IPS-NIHi11 (cell line): ENCODE measurements at regions not wholly inside any gene's neighbourhood (a gene's known extent, or its start where the extent isn't known, plus 50 kb on each side); places are given as distances from the start of the nearest gene placed in this dataset.
A peak's percentile ranks its signal among the peaks of the same experiment; 100 is the strongest.

Experiments
- DNase-seq: peaks from one replicate; pipeline ENCODE4 v3.0.0; 2012; ENCODE audit warnings: mixed read lengths, low spot score

DNA sequence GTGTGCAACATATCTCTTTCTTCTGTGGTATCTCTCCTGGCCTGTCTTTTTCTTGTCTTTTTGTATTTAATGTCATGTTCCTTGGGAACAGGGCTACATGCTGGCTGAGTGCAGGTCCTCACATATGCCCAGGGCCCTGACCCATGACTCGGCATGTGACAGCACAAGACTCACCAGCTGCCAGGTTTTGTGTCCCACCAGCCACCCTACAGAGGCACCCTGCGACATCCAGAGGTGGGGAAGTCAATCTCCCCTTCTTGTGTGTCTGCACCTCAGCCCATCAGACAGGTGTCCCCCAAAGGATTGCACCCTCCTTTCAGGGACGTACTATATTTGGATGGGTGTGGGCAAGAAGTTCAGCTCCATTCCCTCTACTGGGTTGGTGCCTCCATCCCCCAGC lies 576.3 kb downstream of the RNF144B start:
- DNase-seq, result no peak

DNA sequence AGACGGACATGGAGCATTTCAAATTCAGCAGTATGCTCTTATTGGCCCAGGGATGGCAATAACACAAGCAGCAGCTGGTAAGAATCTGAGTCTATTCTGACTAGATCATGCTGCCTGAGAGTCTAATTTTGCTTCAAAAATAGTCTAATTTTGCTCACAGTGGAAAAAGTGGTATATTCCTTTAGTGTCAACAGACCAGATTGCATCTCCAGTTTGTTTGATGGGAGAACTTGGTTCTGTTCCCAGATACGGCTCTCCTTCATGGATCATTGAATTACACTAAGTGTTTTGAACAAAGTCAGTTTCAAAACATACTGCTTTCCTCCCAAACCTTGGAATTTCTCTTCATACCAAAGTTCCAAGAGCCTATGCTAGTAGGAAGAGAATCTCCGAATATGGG lies 586.1 kb downstream of the RNF144B start:
- no peak for DNase-seq

DNA sequence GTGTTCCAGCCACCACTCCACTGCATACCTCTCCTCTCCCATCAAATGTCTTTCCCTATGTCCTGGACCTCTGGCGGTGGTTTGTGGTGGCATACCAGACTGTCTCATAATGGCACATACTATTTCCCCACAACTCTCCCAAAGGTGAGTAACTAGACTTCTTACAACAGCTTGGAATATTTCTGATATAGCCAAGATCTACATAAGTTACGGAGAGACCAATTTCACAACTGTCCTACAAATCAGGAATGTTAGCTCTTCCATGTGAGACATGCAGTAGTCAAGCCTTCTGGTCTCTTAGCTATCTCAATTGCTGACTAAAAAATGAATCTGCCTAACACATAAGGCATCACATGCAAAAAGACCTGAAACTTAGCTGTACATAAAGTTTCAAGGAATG lies 588.9 kb downstream of the RNF144B start:
- DNase-seq, result no peak

GRCh38 chr6:18976966-18977365 lies 589.8 kb downstream of the RNF144B start:
- no peak for DNase-seq

DNA sequence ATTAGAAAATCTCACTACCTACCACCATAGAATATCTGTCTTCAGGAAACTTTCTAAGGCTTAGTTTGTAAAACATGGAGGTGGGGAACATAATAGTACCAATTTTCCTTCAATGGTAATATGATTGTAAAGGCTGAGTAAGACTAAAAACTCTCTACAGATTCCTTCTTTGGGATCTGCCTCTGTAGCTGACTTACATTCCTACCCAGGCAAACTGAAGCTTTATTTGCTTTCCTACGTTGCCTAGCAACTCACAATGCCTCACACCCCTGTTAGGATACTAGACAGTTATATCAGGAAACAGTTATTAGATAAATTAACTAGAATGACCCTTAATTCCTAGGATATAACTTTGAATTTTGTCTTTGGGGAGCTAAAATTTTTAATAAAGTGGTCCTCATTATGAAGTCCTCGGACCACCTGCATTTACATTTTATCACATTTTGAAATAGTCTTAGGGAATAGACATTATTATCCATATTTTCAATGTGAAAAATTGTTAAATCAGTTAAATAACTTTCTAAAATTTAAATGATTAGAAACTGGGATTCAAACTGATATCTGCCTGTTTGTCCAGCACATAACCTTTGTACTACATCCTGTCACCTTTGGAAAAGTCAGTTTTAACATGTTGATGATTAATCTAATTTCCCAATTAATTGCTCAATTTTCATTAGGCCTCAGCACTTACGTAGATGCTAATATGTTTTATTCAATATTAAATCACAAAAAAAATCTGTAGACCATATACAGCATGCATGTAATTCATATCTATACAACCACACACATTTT lies 591.4 kb downstream of the RNF144B start:
- peak; percentile 27 for DNase-seq

DNA sequence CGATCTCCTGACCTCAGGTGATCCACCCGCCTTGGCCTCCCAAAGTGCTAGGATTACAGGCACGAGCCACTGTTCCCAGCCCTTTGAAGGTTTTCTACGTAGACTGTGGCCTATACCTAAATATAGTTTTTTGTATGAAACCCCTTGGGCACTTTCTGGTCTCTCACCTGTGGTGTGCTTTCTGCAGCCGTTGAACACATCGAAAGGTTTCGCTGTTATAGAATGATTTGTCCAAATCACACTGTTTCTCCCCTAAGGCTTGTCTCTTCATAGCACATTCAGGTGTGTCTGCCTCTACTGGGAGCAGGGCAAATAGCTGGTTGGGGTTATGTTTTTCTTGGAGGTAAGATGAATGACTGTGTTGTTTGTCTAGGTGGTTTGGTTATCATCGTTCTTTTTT lies 597.9 kb downstream of the RNF144B start:
- DNase-seq, result no peak

DNA sequence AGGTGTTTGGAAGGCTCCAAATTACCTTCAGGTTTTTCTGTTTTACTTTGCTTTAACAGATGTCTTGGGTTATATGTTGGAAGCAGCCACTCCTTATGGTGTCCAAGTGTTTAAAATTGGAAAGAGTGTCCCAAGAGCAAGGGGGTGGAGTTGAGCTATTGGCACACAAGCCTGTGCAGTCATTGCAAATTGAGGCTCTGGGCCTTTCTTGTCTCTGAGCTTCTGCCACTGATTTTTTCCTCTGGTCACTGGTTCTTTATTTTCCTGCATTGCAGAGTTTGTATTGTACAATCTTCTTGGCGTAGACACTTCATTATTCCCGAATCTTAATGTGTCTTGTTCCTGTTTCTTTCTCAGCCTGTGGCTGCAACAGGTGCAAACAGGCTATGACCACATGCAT lies 598.8 kb downstream of the RNF144B start:
- no peak for DNase-seq

- DNase-seq, result no peak
Measured at GRCh38 chr6:18988636-18989035, 601.5 kb downstream of the RNF144B start.

- peak; percentile 74 for DNase-seq
Measured at GRCh38 chr6:18990059-18990978, 603.2 kb downstream of the RNF144B start.

GRCh38 chr6:18997375-18997826 lies 610.3 kb downstream of the RNF144B start:
- DNase-seq, result peak; percentile 66

DNA sequence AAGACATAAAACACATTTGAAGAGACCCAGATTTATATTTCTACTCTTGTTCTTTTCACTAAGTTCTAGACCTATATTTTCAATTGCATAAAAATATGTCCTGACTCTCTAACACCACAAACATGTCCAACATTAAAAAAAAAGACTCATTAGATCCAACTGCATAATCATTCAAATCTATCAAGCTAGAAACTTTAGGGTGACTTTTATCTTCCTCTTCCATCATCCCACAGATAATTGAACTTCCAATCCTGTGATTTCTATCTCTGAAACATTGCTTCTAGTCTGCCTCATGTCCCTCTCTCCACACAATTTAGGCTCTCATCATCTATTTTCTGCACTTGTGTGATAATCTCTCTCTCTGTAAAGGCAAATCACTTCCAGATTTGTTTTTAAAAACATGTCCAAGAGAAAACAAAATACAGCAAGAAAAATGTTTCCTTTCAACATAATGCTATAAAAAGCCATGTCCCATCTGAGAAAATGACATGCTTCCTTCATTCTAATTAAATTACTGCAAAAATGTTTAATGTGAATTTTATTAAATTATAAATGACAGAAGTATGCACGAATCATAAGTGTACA lies 615.9 kb downstream of the RNF144B start:
- DNase-seq, result no peak

GRCh38 chr6:19004176-19004575 lies 617.0 kb downstream of the RNF144B start:
- no peak for DNase-seq

- DNase-seq, result no peak
Measured at GRCh38 chr6:19009769-19010168, 622.6 kb downstream of the RNF144B start.

- no peak for DNase-seq
Measured at GRCh38 chr6:19013026-19013705, 626.0 kb downstream of the RNF144B start.

DNA sequence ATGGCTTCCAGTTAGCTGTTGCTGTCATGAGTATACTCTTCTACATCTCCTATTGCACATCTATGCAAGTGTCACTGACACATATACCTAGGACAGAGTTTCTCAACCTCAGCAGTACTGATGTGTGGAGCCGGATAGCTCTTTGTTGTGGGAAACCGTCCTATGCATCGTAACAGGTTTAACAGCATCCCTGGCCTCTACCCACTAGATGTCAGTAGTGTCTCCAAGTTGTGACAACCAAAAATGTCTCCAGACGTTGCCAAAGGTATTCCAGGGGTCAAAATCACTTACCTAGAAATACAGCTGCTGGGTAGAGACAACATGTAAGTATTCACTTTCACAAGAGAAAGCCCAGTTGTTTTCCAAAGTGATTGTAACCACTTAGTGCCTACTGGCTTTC lies 637.6 kb downstream of the RNF144B start:
- DNase-seq, result peak; percentile 30

- DNase-seq, result no peak
Measured at GRCh38 chr6:19028201-19028600, 641.1 kb downstream of the RNF144B start.

DNA sequence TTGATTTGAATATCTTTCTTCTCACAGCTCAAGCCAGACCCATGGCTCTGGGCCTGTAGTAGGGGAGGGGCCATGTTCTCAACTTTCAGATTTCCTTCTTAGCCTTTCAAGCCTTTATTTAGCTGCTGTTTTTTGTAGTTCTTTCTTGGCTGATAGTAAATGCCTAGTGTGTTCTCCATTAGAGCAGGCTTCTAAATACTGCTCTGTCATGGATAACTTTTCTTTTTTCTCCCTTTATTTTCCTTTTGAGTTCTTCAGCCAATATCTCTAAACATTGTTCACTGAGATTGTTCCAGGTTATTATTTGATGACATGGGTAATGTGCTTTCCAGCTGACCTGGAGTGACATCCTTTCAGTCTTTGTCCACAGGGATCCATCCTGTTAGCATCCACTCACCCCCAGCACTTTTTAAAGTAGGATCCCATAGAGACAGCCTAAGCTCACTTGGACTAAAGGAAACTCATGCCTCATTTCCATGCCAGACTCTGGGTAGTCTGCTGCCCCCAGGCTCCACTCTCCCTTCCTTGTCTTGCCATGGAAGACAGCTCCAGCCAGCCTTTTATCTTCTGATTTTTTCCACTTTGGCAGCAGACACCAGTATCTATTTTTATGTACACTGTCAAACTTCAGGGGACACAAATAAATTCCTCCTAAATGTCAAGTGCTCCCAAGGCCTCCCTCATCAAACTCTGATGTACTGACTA lies 645.6 kb downstream of the RNF144B start:
- no peak for DNase-seq

- no peak for DNase-seq
Measured at GRCh38 chr6:19033683-19034082, 646.5 kb downstream of the RNF144B start.

DNA sequence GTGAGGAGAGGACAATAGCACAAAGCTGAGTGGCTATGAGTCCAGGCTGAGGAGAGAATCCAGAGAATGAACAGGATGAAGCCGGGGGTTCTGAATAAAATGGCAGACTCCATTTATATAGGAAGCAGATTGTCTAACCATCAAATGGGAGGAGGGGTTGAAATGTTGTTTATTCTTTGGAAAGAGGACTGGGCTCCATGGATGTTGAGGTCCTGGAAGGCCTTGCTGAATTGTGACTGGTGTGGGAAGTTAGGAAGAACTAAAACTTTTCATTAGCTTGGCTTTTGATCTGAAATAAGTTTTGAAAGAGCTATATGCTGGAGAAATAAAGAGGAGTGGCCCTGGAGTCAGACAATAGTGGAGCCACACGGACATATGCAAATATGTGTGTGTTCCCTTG lies 647.8 kb downstream of the RNF144B start:
- DNase-seq, result no peak

DNA sequence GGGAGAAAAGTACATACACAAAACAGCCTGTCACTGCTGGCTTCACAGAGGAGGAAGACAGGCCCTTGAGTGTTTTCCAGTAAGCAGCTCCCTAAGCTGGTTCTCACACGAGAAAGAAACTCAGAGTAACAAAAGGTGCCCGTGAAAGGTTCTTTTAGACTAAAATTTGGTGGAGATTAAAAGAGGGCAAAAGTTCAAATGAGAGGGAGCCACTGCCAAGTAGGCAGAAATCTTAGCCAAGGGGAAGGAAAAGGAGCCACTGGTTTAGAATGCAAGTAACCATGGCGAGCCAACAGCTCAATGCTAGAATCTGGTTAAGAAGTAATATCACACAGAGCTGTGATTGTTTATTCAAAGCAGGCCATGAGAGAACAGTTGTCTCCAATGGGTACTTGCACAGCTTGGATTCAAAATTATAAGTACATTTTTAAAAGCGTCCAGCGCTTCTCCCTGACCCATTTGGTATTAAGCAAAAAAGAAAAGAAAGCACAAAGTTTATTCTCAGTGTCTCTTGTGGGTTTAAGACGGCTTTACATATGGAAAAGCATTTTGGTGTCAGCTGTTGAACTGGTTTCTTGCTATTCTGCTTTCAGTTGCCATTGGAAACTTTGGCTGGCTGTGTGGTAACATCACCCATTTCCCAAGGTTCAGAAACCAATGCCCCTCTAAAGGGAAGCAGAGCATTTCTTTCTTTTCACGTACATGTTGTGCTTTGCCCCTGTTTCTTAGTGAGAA lies 648.5 kb downstream of the RNF144B start:
- no peak for DNase-seq

- no peak for DNase-seq
Measured at GRCh38 chr6:19036196-19036555, 649.0 kb downstream of the RNF144B start.
